CD14-positive monocyte (primary cell): ENCODE measurements at regions not wholly inside any gene's neighbourhood (a gene's known extent, or its start where the extent isn't known, plus 50 kb on each side); places are given as distances from the start of the nearest gene placed in this dataset.
"Not testable (repeated sequence)": the region's sequence is repeated elsewhere in the genome, so short reads cannot be mapped to it uniquely, and the experiment has no call there.

Source experiments
- DNase-seq, 3 donors: peaks; one replicate each; pipeline ENCODE4 v3.0.0-alpha.2; 2011 to 2022
- H2AFZ ChIP-seq: 2 replicates; pipeline ENCODE4 v1.6.0; 2012; ENCODE audit warnings: mild to moderate bottlenecking, low read depth, low read length, inconsistent platforms; ENCODE audit not compliant: insufficient read depth, poor library complexity, severe bottlenecking
- H3K27ac ChIP-seq, 2 donors: 1 replicate in 1 of 2; 2 replicates in 1 of 2; pipeline ENCODE4 v1.5.1; 2012 to 2013; ENCODE audit warnings: low read length in 2 of 2, control low read depth in 1 of 2, inconsistent platforms in 1 of 2, low read depth in 1 of 2, mild to moderate bottlenecking in 1 of 2
- H3K27me3 ChIP-seq, 2 donors: one replicate each; pipeline versions ENCODE4 v1.6.0 to v1.6.1; 2011 to 2013; ENCODE audit warnings: low read length in 2 of 2; ENCODE audit not compliant: control insufficient read depth in 2 of 2, insufficient read depth in 2 of 2
- H3K36me3 ChIP-seq, 2 donors: replicated peaks in 1 of 2; 1 replicate in 1 of 2; 2 replicates in 1 of 2; pipeline versions ENCODE4 v1.5.1 to v1.6.1; 2012 to 2013; ENCODE audit warnings: low read length in 2 of 2, control low read depth in 1 of 2, inconsistent platforms in 1 of 2, mild to moderate bottlenecking in 1 of 2; ENCODE audit not compliant: insufficient read depth in 2 of 2, control insufficient read depth in 1 of 2
- H3K4me1 ChIP-seq, 2 donors: 1 replicate in 1 of 2; 2 replicates in 1 of 2; pipeline versions ENCODE4 v1.5.1 to v1.6.1; 2012 to 2013; ENCODE audit warnings: low read length in 2 of 2, control low read depth in 1 of 2, inconsistent platforms in 1 of 2, mild to moderate bottlenecking in 1 of 2, moderate library complexity in 1 of 2; ENCODE audit not compliant: insufficient read depth in 2 of 2, control insufficient read depth in 1 of 2
- H3K4me2 ChIP-seq: replicated peaks from 2 replicates; pipeline ENCODE3; 2012; ENCODE audit warnings: low read length, moderate library complexity, mild to moderate bottlenecking; ENCODE audit not compliant: poor library complexity, severe bottlenecking; ENCODE audit errors: extremely low read depth
- H3K4me3 ChIP-seq, 3 experiments: fragments of 200-600 bp in 1 of 3; sonication (generic) in 1 of 3; replicated peaks in 1 of 3; 1 replicate in 2 of 3; 2 replicates in 1 of 3; pipeline ENCODE4 v1.5.1; 2011 to 2013; ENCODE audit warnings: low read length in 3 of 3, mild to moderate bottlenecking in 3 of 3, control low read depth in 2 of 3, low read depth in 2 of 3, inconsistent platforms in 1 of 3, moderate library complexity in 1 of 3
- H3K79me2 ChIP-seq: 2 replicates; pipeline ENCODE4 v1.6.0; 2012; ENCODE audit warnings: mild to moderate bottlenecking, control low read depth, inconsistent platforms, low read length, moderate library complexity; ENCODE audit not compliant: insufficient read depth
- H3K9ac ChIP-seq: 2 replicates; pipeline ENCODE4 v1.6.0; 2017; ENCODE audit warnings: low read length, mild to moderate bottlenecking; ENCODE audit not compliant: insufficient read depth, poor library complexity, severe bottlenecking
- H3K9me3 ChIP-seq, 2 donors: replicated peaks in 1 of 2; 1 replicate in 1 of 2; 2 replicates in 1 of 2; pipeline versions ENCODE4 v1.5.1 to v1.6.1; 2012 to 2013; ENCODE audit warnings: low read length in 2 of 2, control low read depth in 1 of 2; ENCODE audit not compliant: control insufficient read depth in 1 of 2, insufficient read depth in 1 of 2
- H4K20me1 ChIP-seq: 2 replicates; pipeline ENCODE4 v1.6.0; 2012; ENCODE audit warnings: mild to moderate bottlenecking, low read length, control low read depth, moderate library complexity; ENCODE audit not compliant: insufficient read depth
- H3K27ac Mint-ChIP-seq, 7 donors: one replicate each; pipeline ENCODE4 v1.8.0; 2020; ENCODE audit warnings: mild to moderate bottlenecking in 7 of 7, mixed read lengths in 7 of 7, moderate library complexity in 6 of 7, inconsistent platforms in 2 of 7
- H3K27me3 Mint-ChIP-seq, 3 donors: one replicate each; pipeline ENCODE4 v1.8.0; 2021 to 2022; ENCODE audit warnings: low read depth in 3 of 3, mild to moderate bottlenecking in 3 of 3, mixed read lengths in 3 of 3, moderate library complexity in 3 of 3, inconsistent platforms in 1 of 3
- H3K36me3 Mint-ChIP-seq, 2 donors: one replicate each; pipeline ENCODE4 v1.8.0; 2020; ENCODE audit warnings: mixed read lengths in 2 of 2, inconsistent platforms in 1 of 2, mild to moderate bottlenecking in 1 of 2
- H3K4me1 Mint-ChIP-seq: one replicate; pipeline ENCODE4 v1.8.0; 2020; ENCODE audit warnings: mild to moderate bottlenecking, mixed read lengths
- H3K4me3 Mint-ChIP-seq, 2 donors: one replicate each; pipeline ENCODE4 v1.8.0; 2020; ENCODE audit warnings: mild to moderate bottlenecking in 2 of 2, mixed read lengths in 2 of 2, moderate library complexity in 1 of 2
- H3K9me3 Mint-ChIP-seq, 7 donors: one replicate each; pipeline ENCODE4 v1.8.0; 2020 to 2022; ENCODE audit warnings: mixed read lengths in 7 of 7, mild to moderate bottlenecking in 6 of 7, moderate library complexity in 6 of 7, inconsistent platforms in 2 of 7
- CTCF ChIP-seq: fragments of 200-600 bp; IDR thresholded peaks from one replicate; pipeline ENCODE4 v1.8.0; 2022; ENCODE audit warnings: antibody characterized with exemption, mild to moderate bottlenecking
- WGBS: methylation state at CpG from one replicate; pipeline ENCODE4 v1.1.5; 2013; ENCODE audit warnings: missing lambda C conversion rate; ENCODE audit not compliant: insufficient coverage; 5-methylcytosine and 5-hydroxymethylcytosine counted together
- intact Hi-C, 2 donors: fragments of 100-400 bp; cut with micrococcal nuclease; formaldehyde crosslinking; loops; one replicate each; pipeline versions ENCODE4 v1.15.0 to v1.15.1; 2023

GRCh38 chr4:127015667-127016117 is 617.1 kb upstream of the INTU start:
- Mint-ChIP-seq H3K36me3 (no peaks in the 10 kb centered on the region), H3K4me3 (no peak overlapping the region), H3K4me1 (no peaks in the 10 kb centered on the region), H3K27me3 (no peaks in the 10 kb centered on the region), H3K9me3 (peaks cover 0 to 5% (median 0%) of the 10 kb centered on the region in 7 donors), H3K27ac (no peak overlapping the region)
- Histone ChIP-seq H3K4me2 (no peak overlapping the region), H2AFZ (no peak overlapping the region), H3K36me3 (no peaks in the 10 kb centered on the region), H3K79me2 (no peaks in the 10 kb centered on the region), H3K27me3 (no peaks in the 10 kb centered on the region), H3K9ac (no peak overlapping the region), H3K4me3 (no peak overlapping the region), H3K27ac (no peak overlapping the region), H4K20me1 (no peaks in the 10 kb centered on the region), H3K9me3 (no peaks in the 10 kb centered on the region), H3K4me1 (no peaks in the 10 kb centered on the region)
- no peak for DNase-seq
- intact Hi-C loops: no loop called here
- WGBS: 65% methylated on average over 3 of the region's 5 CpGs
- no peak for TF ChIP-seq CTCF

DNA sequence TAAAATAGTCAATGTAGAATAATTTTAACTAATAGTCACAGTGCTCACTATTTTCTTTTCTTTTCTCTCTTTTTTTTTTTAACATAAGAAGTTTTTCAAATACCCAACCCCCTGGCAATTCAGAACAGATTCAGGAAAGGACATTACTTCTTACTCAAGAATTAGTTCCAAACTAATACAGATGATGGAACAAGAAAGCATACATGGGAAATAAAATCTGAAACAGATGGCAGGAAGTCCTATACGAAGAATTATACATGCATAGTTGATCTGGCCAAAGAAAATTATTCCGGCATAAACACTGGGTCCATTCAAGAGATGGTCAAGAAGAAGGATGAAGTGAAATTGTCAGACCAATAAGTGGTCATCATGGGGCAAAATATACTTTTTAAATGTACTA is 614.4 kb upstream of the INTU start:
- no peak overlapping the region for H3K27ac Mint-ChIP-seq
- intact Hi-C loops: no loop called here
- Histone ChIP-seq H3K9ac (no peak overlapping the region), H3K79me2 (no peaks in the 10 kb centered on the region), H2AFZ (no peak overlapping the region), H3K36me3 (no peaks in the 10 kb centered on the region), H3K27me3 (no peaks in the 10 kb centered on the region), H3K4me2 (no peak overlapping the region), H4K20me1 (no peaks in the 10 kb centered on the region), H3K4me1 (no peaks in the 10 kb centered on the region), H3K27ac (no peak overlapping the region), H3K9me3 (no peaks in the 10 kb centered on the region), H3K4me3 (no peak overlapping the region)
- no peaks in the 10 kb centered on the region for H3K4me1 Mint-ChIP-seq
- WGBS: 93% methylated on average over 2 of the region's 2 CpGs
- no peak for DNase-seq
- no peaks in the 10 kb centered on the region for H3K27me3 Mint-ChIP-seq
- H3K4me3 Mint-ChIP-seq: no peak overlapping the region
- peaks cover 0 to 5% (median 3%) of the 10 kb centered on the region in 7 donors for H3K9me3 Mint-ChIP-seq
- no peaks in the 10 kb centered on the region for H3K36me3 Mint-ChIP-seq
- TF ChIP-seq CTCF: no peak

DNA sequence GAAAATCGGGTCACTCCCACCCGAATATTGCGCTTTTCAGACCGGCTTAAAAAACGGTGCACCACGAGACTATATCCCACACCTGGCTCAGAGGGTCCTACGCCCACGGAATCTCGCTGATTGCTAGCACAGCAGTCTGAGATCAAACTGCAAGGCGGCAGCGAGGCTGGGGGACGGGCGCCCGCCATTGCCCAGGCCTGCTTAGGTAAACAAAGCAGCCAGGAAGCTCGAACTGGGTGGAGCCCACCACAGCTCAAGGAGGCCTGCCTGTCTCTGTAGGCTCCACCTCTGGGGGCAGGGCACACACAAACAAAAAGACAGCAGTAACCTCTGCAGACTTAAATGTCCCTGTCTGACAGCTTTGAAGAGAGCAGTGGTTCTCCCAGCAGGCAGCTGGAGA is 611.9 kb upstream of the INTU start:
- H3K27me3 Mint-ChIP-seq, DNase-seq, H3K79me2 ChIP-seq, H3K36me3 Mint-ChIP-seq, H3K4me1 ChIP-seq, H3K27ac Mint-ChIP-seq, H2AFZ ChIP-seq, H3K4me2 ChIP-seq, H3K9me3 Mint-ChIP-seq, H3K9me3 ChIP-seq, H3K9ac ChIP-seq, intact Hi-C loops, H3K4me3 ChIP-seq, H4K20me1 ChIP-seq, H3K27ac ChIP-seq, H3K27me3 ChIP-seq, H3K36me3 ChIP-seq, H3K4me1 Mint-ChIP-seq, H3K4me3 Mint-ChIP-seq: not testable (repeated sequence)
- 90% methylated on average over 4 of the region's 15 CpGs for WGBS
